Stimulated activated CD4-positive, alpha-beta T cell treated with anti-CD3 and anti-CD28 coated beads, Interleukin-4, amount 100 ng/mL, for 1 hour (primary cell): ENCODE measurements at regions not wholly inside any gene's neighbourhood (a gene's known extent, or its start where the extent isn't known, plus 50 kb on each side); places are given as distances from the start of the nearest gene placed in this dataset.

ENCODE experiments used
- DNase-seq: peaks from one replicate; pipeline ENCODE4 v3.0.0-alpha.2; 2020

DNA sequence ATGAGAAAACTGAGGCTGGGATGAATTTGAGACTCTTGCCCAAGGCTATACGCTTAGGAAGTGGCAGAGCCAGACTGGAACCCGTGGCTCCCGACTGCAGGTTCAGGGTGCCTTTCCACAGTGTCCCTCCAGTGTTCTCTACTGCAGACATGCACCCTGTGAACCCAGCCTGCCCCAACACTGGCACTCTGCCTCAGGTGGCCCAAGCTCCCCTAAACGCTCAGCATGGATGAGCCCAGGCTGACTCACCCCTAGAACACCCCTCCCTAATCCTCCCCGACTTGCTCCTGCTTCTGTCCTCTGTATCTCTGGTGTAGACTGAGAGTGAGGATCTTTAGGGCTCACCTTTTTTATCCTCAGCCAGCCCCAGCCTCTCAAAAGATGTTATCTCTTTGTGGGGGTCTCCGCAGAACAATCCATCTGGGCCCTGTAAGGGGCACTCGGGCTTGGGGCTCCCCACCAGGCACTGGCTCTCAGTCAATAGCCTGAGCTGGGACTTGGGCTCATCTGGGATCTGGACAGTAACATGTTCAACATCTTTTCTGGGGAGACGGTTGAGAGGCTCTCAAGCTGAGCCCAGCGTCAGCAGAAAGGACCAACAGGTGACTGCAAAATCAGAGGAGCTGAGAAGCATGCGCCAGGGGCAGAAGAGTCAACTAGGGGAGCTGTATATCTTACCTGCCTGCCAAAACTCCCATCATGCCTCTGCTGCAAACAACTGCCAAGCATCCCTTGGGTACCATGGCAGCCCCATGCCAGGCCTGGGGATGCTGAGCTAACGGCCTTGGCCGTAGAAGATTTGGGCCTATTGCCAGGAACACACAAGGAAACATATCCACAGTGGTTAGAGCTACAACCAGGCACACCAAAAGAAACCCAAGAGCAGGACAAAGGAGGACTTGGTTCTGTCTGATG is 176.2 kb downstream of the BUD13 start:
- DNase-seq, result no peak

DNA sequence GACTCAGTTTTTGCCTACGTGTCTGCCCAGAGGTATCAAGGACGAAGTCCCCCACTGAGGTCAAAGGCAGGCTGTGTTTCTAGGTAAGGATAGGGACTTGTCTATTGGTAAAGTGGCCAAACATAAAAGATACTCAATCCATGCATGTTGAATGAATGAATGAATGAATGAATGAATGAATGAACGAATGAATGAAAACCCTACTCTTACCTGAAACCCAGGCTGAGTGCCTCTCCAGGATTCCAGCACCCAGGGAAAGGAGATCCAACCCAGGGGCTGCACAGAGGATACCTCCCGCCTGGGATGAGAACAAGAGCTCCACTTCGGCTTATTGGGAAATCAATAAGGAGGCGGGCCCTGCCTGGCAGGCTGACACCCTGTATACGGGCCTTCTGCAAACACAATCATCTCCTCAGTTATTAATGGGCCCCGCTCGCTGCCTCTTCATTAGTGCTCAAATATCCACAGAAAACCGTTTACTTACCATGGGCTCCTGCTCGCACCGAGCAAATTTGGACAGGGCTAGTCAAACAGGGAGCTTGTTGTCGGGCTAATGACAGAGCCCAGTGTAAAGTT is 177.4 kb downstream of the BUD13 start:
- DNase-seq, result no peak

DNA sequence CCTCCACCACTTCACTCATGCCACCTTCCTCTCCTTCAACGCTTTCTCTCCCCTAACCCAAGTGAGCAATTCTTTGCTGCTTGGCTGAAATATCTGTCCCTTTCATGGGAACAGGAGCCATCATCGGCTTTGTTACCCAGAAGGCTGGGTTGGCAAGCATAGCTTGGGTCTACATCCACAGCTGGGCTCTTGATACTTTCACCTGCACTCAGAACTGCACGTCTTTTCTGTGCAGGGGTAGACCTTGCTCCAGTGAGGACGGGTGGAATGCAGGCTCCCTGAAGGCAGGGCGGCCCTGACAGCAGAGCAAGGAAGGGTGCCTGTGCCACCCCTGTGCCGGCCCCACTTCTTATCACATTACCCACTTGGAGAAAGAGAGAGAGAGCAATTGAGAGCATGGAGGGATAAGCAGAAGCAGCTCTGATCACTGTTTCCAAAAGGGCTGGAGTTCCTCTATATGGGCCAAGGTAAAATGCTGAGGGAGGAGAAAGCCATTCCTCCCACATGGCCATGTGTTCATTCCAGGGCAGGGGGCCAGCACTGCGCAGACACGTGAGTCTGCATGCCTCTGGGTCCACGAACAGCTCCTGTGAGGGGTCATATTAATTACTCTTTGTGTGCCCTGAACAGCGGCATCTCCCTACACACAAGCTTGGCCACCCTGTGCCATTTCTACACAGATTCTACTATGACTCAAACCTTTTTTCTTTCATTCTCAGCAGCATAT is 181.8 kb downstream of the BUD13 start:
- DNase-seq, result no peak

- DNase-seq, result no peak
Measured at GRCh38 chr11:116589402-116589801, 183.4 kb downstream of the BUD13 start.

GRCh38 chr11:116586392-116586791 is 186.4 kb downstream of the BUD13 start:
- DNase-seq, result no peak

DNA sequence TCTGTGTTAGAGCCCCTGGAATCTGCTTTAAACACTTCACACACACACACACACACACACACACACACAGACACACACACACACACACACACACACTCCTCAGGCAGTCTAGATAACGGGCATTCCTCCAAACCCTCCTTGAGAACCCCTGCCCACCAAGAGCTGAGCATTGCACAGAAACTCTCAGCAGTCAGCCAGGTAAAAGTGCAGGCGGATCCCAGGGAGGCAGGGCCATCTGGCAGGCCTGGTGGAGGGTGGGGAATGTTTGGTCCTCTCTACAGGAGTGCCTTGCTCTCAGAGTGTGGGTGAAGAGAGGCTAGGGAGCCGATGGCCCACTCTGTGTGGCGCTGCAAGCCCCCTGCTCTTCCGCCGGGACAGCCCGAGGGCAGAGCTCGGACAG is 190.2 kb downstream of the BUD13 start:
- DNase-seq, result no peak

GRCh38 chr11:116581349-116581748 is 191.4 kb downstream of the BUD13 start:
- no peak for DNase-seq

GRCh38 chr11:116580799-116581198 is 192.0 kb downstream of the BUD13 start:
- DNase-seq, result no peak

GRCh38 chr11:116579857-116580727 is 192.7 kb downstream of the BUD13 start:
- DNase-seq, result no peak

GRCh38 chr11:116579031-116579653 is 193.6 kb downstream of the BUD13 start:
- DNase-seq, result no peak

- DNase-seq, result no peak
Measured at GRCh38 chr11:116577956-116578355, 194.8 kb downstream of the BUD13 start.

DNA sequence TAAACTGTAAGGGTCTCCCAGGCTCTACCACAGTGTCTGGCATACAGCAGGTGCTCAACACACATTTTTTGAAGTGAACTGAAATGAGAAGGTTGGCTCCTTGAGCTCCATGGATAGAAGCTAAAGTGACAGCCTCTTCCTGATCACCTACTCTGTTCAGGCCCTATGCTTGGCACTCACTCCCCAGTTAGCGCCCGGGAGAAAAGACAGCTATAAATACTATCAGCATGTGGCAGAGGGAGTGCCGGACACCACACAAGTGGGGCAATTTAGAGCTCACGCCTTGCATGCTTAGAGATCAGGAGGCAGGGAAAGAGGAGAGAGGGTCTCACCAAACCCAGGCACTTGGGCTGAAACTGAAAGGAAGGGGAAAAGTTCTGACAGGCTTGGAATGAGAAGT is 195.5 kb downstream of the BUD13 start:
- no peak for DNase-seq

DNA sequence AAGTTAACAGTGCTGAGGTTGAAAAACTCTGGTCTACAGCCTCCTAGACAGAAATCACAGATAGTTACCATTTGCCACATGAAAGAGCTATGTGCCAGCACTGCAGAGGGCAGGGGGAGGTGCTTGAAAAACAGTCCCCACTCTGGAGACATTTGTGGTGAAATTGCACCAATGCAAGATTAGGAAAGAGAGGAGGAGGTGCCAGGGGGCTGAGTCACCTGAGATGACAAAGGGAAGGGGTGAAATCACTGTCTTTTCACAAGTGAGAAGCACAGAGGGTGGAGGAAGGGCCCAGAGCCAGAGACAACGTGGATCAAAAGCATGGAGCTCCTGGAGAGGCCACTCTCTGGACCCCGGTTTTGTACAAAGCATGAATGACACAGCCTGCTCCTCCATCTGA is 196.3 kb downstream of the BUD13 start:
- no peak for DNase-seq

DNA sequence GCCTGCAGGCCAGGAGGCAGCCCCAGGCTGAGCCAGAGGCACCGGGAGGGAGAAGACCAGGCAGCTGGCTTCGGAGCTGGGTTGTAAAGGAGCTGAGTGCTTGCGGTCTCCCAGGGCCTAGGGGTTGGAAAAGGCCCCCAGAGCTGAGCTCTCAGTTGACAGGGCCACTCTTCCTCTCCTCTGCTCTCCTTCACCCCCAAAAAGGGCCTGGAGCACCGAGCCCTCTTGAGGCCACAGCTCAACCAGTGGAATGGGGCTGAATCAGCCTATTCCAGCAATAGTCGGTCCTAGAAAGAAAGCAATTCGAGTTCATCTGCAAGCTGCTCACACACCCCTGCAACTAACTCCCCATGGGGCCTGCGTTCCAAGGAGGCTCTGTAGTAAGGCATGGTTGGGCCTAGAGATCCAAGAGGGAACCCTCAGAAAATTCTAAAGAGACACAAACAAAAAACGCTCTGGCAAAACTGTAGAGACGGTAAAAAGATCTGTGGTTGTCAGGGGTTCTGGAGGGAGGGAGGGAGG is 205.0 kb downstream of the BUD13 start:
- no peak for DNase-seq

GRCh38 chr11:116563712-116564047 is 209.1 kb downstream of the BUD13 start:
- DNase-seq, result no peak

DNA sequence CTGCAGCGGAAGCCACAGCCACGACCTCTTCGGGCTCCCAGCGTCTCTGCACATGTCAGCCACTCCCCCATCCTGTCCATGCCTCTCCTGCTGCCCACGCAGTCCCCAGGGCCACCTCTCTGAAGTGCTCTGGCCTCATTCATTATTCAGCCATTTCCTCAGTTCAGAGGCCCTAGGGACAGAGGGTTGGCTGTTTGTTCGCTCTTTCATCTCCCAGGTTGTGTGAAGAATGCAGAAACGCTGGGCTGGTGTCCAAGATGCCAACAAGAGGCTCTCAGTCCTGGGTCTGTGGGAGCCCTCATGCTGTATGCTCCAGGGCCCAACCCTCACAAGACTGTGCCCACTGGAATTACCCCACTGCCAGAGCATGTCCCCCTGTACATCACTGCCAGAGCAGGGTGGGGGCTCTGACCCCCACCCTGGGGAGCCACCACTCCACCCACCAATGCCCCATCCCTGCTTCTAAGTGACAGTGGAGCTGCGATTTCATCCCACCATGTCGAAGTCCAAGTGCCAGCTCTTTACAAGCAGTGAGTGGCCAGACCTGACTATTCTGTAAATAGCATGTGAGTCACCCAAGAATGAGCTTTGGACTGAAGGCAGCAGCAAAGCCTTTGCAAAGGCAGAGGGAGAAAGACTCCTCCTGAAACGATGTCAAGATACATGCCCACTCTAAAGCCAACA is 209.6 kb downstream of the BUD13 start:
- no peak for DNase-seq

DNA sequence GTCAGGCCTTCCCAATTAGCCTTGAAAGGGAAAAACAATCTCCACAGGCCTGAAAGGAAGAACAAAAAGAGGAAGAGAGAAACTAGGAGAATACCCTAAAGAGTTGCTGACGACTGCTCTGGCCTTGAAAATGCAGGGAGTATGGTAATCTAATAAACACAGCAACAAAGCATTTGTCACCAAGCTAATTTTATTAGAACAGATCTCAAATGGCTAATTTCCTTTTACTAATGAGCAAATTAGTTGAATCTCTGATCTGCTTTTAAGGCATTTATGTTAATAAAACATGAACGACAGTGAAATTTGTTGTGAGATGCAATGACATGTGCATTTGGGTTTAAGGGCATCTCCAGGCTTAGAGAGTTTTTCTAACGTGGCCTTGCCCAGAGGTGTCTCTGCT is 212.2 kb downstream of the BUD13 start:
- DNase-seq, result no peak

- DNase-seq, result no peak
Measured at GRCh38 chr11:116558504-116559211, 214.1 kb downstream of the BUD13 start.

- no peak for DNase-seq
Measured at GRCh38 chr11:116557282-116557681, 215.5 kb downstream of the BUD13 start.

GRCh38 chr11:116556483-116556882 is 216.3 kb downstream of the BUD13 start:
- DNase-seq, result no peak

- no peak for DNase-seq
Measured at GRCh38 chr11:116553482-116553881, 219.3 kb downstream of the BUD13 start.
